HCT116 (cell line): ENCODE measurements at regions not wholly inside any gene's neighbourhood (a gene's known extent, or its start where the extent isn't known, plus 50 kb on each side); places are given as distances from the start of the nearest gene placed in this dataset.

Experiments
- ATAC-seq: fragments of 200-7000 bp; cut with Tn5 transposase; 2 replicates; pipeline ENCODE4 v1.9.1; 2020; ENCODE audit warnings: mild to moderate bottlenecking, moderate library complexity
- BruUV-seq: library from RNA; stranded (reverse); fragments of 400-500 nt; replicated peaks from 2 replicates; lab custom pipeline; 2021; lab: Mats Ljungman, UMichigan
- CTCF ChIA-PET: fragments of 300-600 bp; sonication (Branson Sonifier 250); formaldehyde crosslinking; loops from one replicate; lab custom pipeline; 2021; ENCODE audit warnings: antibody characterized with exemption; lab: Charles Lee
- POLR2A ChIA-PET: fragments of 300-600, 350-600 bp; sonication (Branson Sonifier 250); formaldehyde crosslinking; loops from one replicate; lab custom pipeline; 2021; ENCODE audit warnings: antibody characterized with exemption; lab: Charles Lee
- RAD21 ChIA-PET, 2 experiments: fragments of 300-600 bp; sonication (Branson Sonifier 250); formaldehyde crosslinking; loops; one replicate each; lab custom pipeline; 2023; ENCODE audit warnings: low total read pairs in 2 of 2; ENCODE audit not compliant: uncharacterized antibody in 2 of 2, unreplicated experiment in 2 of 2, low non-redundant PET in 1 of 2; lab: Charles Lee
- DNase-seq: peaks from one replicate; pipeline ENCODE4 v3.0.0-alpha.2; 2010; ENCODE audit warnings: low read depth, low spot score
- H2AFZ ChIP-seq: fragments of 200-600 bp; shearing (Covaris generic), sonication (generic); 2 replicates; pipeline ENCODE4 v1.6.1; 2017; ENCODE audit warnings: low read depth, mixed run types, mixed read lengths, antibody characterized with exemption, low read length; ENCODE audit not compliant: poor library complexity, severe bottlenecking
- H3K27ac ChIP-seq: 2 replicates; pipeline ENCODE4 v1.5.1; 2012; ENCODE audit warnings: low read depth, low read length
- H3K27me3 ChIP-seq: fragments of 200-600 bp; sonication (generic); 2 replicates; pipeline ENCODE4 v1.6.1; 2016; ENCODE audit warnings: mixed run types, low read length, mixed read lengths; ENCODE audit not compliant: insufficient read depth
- H3K36me3 ChIP-seq, 2 experiments: fragments of 200-500 bp in 1 of 2; fragments of 200-600 bp in 1 of 2; sonication (Bioruptor generic) in 1 of 2; sonication (generic) in 1 of 2; 2 replicates each; pipeline versions ENCODE4 v1.5.1 to v1.6.1; 2014 to 2016; ENCODE audit warnings: low read length in 2 of 2, inconsistent platforms in 1 of 2, mixed read lengths in 1 of 2, mixed run types in 1 of 2; ENCODE audit not compliant: insufficient read depth in 2 of 2, control insufficient read depth in 1 of 2
- H3K4me1 ChIP-seq, 2 experiments: fragments of 200-600 bp in 1 of 2; sonication (generic) in 1 of 2; 2 replicates each; pipeline versions ENCODE4 v1.5.1 to v1.6.1; 2012 to 2017; ENCODE audit warnings: low read length in 2 of 2, inconsistent platforms in 1 of 2, mild to moderate bottlenecking in 1 of 2, mixed read lengths in 1 of 2, mixed run types in 1 of 2, moderate library complexity in 1 of 2; ENCODE audit not compliant: insufficient read depth in 2 of 2, control insufficient read depth in 1 of 2
- H3K4me2 ChIP-seq: fragments of 200-600 bp; sonication (generic); 2 replicates; pipeline ENCODE4 v1.6.1; 2017; ENCODE audit warnings: mixed run types, low read length, mixed read lengths
- H3K4me3 ChIP-seq, 2 experiments: fragments of 200-600 bp in 1 of 2; sonication (generic) in 1 of 2; replicated peaks in 1 of 2; 2 replicates each; pipeline ENCODE4 v1.5.1; 2011 to 2016; ENCODE audit warnings: low read length in 2 of 2, control low read depth in 1 of 2, low read depth in 1 of 2, mild to moderate bottlenecking in 1 of 2, mixed read lengths in 1 of 2, mixed run types in 1 of 2
- H3K79me2 ChIP-seq: fragments of 200-600 bp; sonication (generic); 2 replicates; pipeline ENCODE4 v1.6.1; 2017; ENCODE audit warnings: mild to moderate bottlenecking, mixed run types, low read length, moderate library complexity, mixed read lengths; ENCODE audit not compliant: insufficient read depth
- H3K9ac ChIP-seq: fragments of 200-600 bp; sonication (generic); 2 replicates; pipeline ENCODE4 v1.6.1; 2016; ENCODE audit warnings: low read length, mixed read lengths
- H3K9me2 ChIP-seq: fragments of 200-600 bp; sonication (generic), shearing (Covaris generic); 2 replicates; pipeline ENCODE4 v1.6.1; 2017; ENCODE audit warnings: mixed run types, mild to moderate bottlenecking, moderate library complexity; ENCODE audit not compliant: insufficient read depth
- H3K9me3 ChIP-seq, 2 experiments: fragments of 200-500 bp in 1 of 2; fragments of 200-600 bp in 1 of 2; sonication (Bioruptor generic) in 1 of 2; sonication (generic) in 1 of 2; 2 replicates each; pipeline ENCODE4 v1.6.1; 2014 to 2017; ENCODE audit warnings: low read length in 2 of 2, mixed read lengths in 2 of 2, inconsistent platforms in 1 of 2, low read depth in 1 of 2, mild to moderate bottlenecking in 1 of 2, mixed run types in 1 of 2, moderate library complexity in 1 of 2; ENCODE audit not compliant: control insufficient read depth in 1 of 2, insufficient read depth in 1 of 2
- H4K20me1 ChIP-seq: fragments of 200-600 bp; sonication (generic), shearing (Covaris generic); 2 replicates; pipeline ENCODE4 v1.6.1; 2017; ENCODE audit warnings: mixed run types, mild to moderate bottlenecking, moderate library complexity; ENCODE audit not compliant: insufficient read depth
- ELF1 ChIP-seq: IDR thresholded peaks from 2 replicates; pipeline ENCODE4 v1.6.1; 2012; ENCODE audit warnings: low read depth, borderline replicate concordance
- EZH2phosphoT487 ChIP-seq: fragments of 200-600 bp; IDR thresholded peaks from 2 replicates; pipeline ENCODE4 v1.6.1; 2018; ENCODE audit warnings: antibody characterized with exemption, borderline replicate concordance
- MAX ChIP-seq: IDR thresholded peaks from 2 replicates; pipeline ENCODE4 v1.6.1; 2012
- POLR2AphosphoS5 ChIP-seq: IDR thresholded peaks from 2 replicates; pipeline ENCODE4 v1.6.1; 2011; ENCODE audit warnings: mild to moderate bottlenecking, low read depth, low read length, moderate library complexity
- ZBTB33 ChIP-seq: IDR thresholded peaks from 2 replicates; pipeline ENCODE4 v1.6.1; 2011; ENCODE audit warnings: mild to moderate bottlenecking, low read length, moderate library complexity; ENCODE audit not compliant: insufficient replicate concordance; ENCODE audit errors: extremely low read depth
- intact Hi-C: fragments of 100-400 bp; cut with micrococcal nuclease; formaldehyde crosslinking; loops from 2 replicates; pipeline ENCODE4 v1.10.0; 2022

GRCh38 chr5:92923885-92924284, 657.1 kb downstream of the NR2F1-AS1 start:
- Histone ChIP-seq H3K4me2 (no peak overlapping the region), H3K79me2 (no peaks in the 10 kb centered on the region), H3K36me3 (no peaks in the 10 kb centered on the region), H3K27ac (no peak overlapping the region), H3K4me3 (no peak overlapping the region), H3K9me3 (no peaks in the 10 kb centered on the region), H3K9ac (no peak overlapping the region), H3K9me2 (no peaks in the 10 kb centered on the region), H3K4me1 (peaks cover 12 to 25% of the 10 kb centered on the region in 2 experiments), H2AFZ (no peak overlapping the region), H3K27me3 (no peaks in the 10 kb centered on the region), H4K20me1 (no peaks in the 10 kb centered on the region)
- intact Hi-C loops = loop anchor here (10.0 kb wide), 1 partner anchor 881 kb away; no protein-coding TSS in a partner anchor
- ChIA-PET CTCF (no interaction called here), POLR2A (no interaction called here), RAD21 (no interaction called here)
- no TSS peak for BruUV-seq
- ATAC-seq (no peak), DNase-seq (no peak)
- no peak for TF ChIP-seq ELF1
- TF ChIP-seq MAX = no peak

- Histone ChIP-seq H3K9me3 (no peaks in the 10 kb centered on the region), H3K27me3 (no peaks in the 10 kb centered on the region), H3K4me1 (peaks cover 7 to 12% of the 10 kb centered on the region in 2 experiments), H3K9me2 (no peaks in the 10 kb centered on the region), H3K27ac (no peak overlapping the region), H2AFZ (no peak overlapping the region), H3K36me3 (no peaks in the 10 kb centered on the region), H3K79me2 (no peaks in the 10 kb centered on the region), H3K9ac (no peak overlapping the region), H3K4me2 (no peak overlapping the region), H3K4me3 (no peak overlapping the region), H4K20me1 (no peaks in the 10 kb centered on the region)
- POLR2A ChIA-PET = interaction anchor here (0.9 kb wide), 1 partner anchor 11 kb away, joined by 3 read pairs; no protein-coding TSS in a partner anchor
- TF ChIP-seq POLR2AphosphoS5 (no peak), EZH2phosphoT487 (no peak), ZBTB33 (no peak)
- no peak for DNase-seq
- ATAC-seq = no peak
- intact Hi-C loops = loop anchor here (10.0 kb wide), 1 partner anchor 882 kb away; no protein-coding TSS in a partner anchor
- RAD21 ChIA-PET = no interaction called here
- CTCF ChIA-PET = no interaction called here
- no TSS peak for BruUV-seq
Observed at GRCh38 chr5:92922231-92922967, 658.6 kb downstream of the NR2F1-AS1 start.
